ENCODE measurements at regions not wholly inside any gene's neighbourhood (a gene's known extent, or its start where the extent isn't known, plus 50 kb on each side); places are given as distances from the start of the nearest gene placed in this dataset.
A peak's percentile ranks its signal among the peaks of the same experiment; 100 is the strongest.

GRCh38 chr6:80543151-80543550, 436.7 kb downstream of the BCKDHB start:
- ATAC-seq: no peak
- DNase-seq (ENCODE audit: low read depth, low spot score): no peak
- H2AFZ ChIP-seq (ENCODE audit: low read depth, low read length, poor library complexity, severe bottlenecking): no peak overlapping the region
- H3K4me2 ChIP-seq (ENCODE audit: low read length): no peak overlapping the region
- H3K79me2 ChIP-seq (ENCODE audit: insufficient read depth, low read length): no peaks in the 10 kb centered on the region
- peaks cover 12 to 33% of the 10 kb centered on the region in 2 experiments for H3K4me1 ChIP-seq (ENCODE audit: control insufficient read depth in 1 of 2, insufficient read depth in 2 of 2, low read length in 2 of 2)
- H3K9ac ChIP-seq (ENCODE audit: low read length): no peak overlapping the region
- intact Hi-C loops (cut with micrococcal nuclease): no loop called here
- RAD21 ChIA-PET (ENCODE audit: low non-redundant PET in 1 of 2, low total read pairs in 2 of 2, uncharacterized antibody in 2 of 2, unreplicated experiment in 2 of 2): no interaction called here
- no peaks in the 10 kb centered on the region for H3K27me3 ChIP-seq (ENCODE audit: insufficient read depth, low read length)
- H3K4me3 ChIP-seq (replicated peaks in 1 of 2; ENCODE audit: low read depth in 1 of 2, low read length in 2 of 2): no peak overlapping the region
- POLR2A ChIA-PET: no interaction called here
- no TSS peak for BruUV-seq (replicated peaks)
- no peaks in the 10 kb centered on the region for H4K20me1 ChIP-seq (ENCODE audit: insufficient read depth)
- CTCF ChIA-PET: no interaction called here
- H3K9me3 ChIP-seq (ENCODE audit: control insufficient read depth in 1 of 2, insufficient read depth in 1 of 2, low read depth in 1 of 2, low read length in 2 of 2): no peaks in the 10 kb centered on the region
- no peaks in the 10 kb centered on the region for H3K36me3 ChIP-seq (ENCODE audit: control insufficient read depth in 1 of 2, insufficient read depth in 2 of 2, low read length in 2 of 2)
- no peaks in the 10 kb centered on the region for H3K9me2 ChIP-seq (ENCODE audit: insufficient read depth)
- H3K27ac ChIP-seq (ENCODE audit: low read depth, low read length): no peak overlapping the region
- TF ChIP-seq EZH2 (IDR thresholded peaks at IDR 0.05) (no peak), FOSL1 (IDR thresholded peaks at IDR 0.05; ENCODE audit: low read depth) (no peak), TCF7L2 (IDR thresholded peaks at IDR 0.05; ENCODE audit: borderline replicate concordance, extremely low read depth, insufficient read depth, insufficient read length) (no peak)

- intact Hi-C loops (cut with micrococcal nuclease): no loop called here
- H3K4me3 ChIP-seq (replicated peaks in 1 of 2; ENCODE audit: low read depth in 1 of 2, low read length in 2 of 2): no peak overlapping the region
- no peaks in the 10 kb centered on the region for H3K9me3 ChIP-seq (ENCODE audit: control insufficient read depth in 1 of 2, insufficient read depth in 1 of 2, low read depth in 1 of 2, low read length in 2 of 2)
- TF ChIP-seq CEBPB (IDR thresholded peaks at IDR 0.05; ENCODE audit: low read depth): no peak
- no peak for TF ChIP-seq FOSL1 (IDR thresholded peaks at IDR 0.05; ENCODE audit: low read depth)
- TF ChIP-seq POLR2A (IDR thresholded peaks at IDR 0.05; ENCODE audit: borderline replicate concordance, extremely low read depth, insufficient read depth, insufficient read length): no peak
- no peak for TF ChIP-seq ZNF274 (IDR thresholded peaks at IDR 0.05; ENCODE audit: low read depth, low read length)
- TF ChIP-seq RAD21 (IDR thresholded peaks at IDR 0.05; ENCODE audit: low read depth): no peak
- TF ChIP-seq CTCF (IDR thresholded peaks at IDR 0.05 in 2 of 3, conservative IDR thresholded peaks at IDR 0.05 in 1 of 3; ENCODE audit: borderline replicate concordance in 1 of 3, insufficient read depth in 1 of 3, low read depth in 2 of 3, low read length in 2 of 3): no peak
- TF ChIP-seq MAX (IDR thresholded peaks at IDR 0.05): no peak
- no peak for TF ChIP-seq JUND (IDR thresholded peaks at IDR 0.05)
- TF ChIP-seq SRF (IDR thresholded peaks at IDR 0.05; ENCODE audit: low read depth): no peak
- TF ChIP-seq REST (IDR thresholded peaks at IDR 0.05; ENCODE audit: low read depth): no peak
- TF ChIP-seq EZH2 (IDR thresholded peaks at IDR 0.05): no peak
- TF ChIP-seq SP1 (IDR thresholded peaks at IDR 0.05; ENCODE audit: low read depth): no peak
- TF ChIP-seq EZH2phosphoT487 (IDR thresholded peaks at IDR 0.05; ENCODE audit: borderline replicate concordance): no peak
- TF ChIP-seq ELF1 (IDR thresholded peaks at IDR 0.05; ENCODE audit: borderline replicate concordance, low read depth): no peak
- H3K9me2 ChIP-seq (ENCODE audit: insufficient read depth): no peaks in the 10 kb centered on the region
- no peaks in the 10 kb centered on the region for H4K20me1 ChIP-seq (ENCODE audit: insufficient read depth)
- H3K4me1 ChIP-seq (ENCODE audit: control insufficient read depth in 1 of 2, insufficient read depth in 2 of 2, low read length in 2 of 2): peaks cover 12 to 33% of the 10 kb centered on the region in 2 experiments
- ChIA-PET POLR2A (no interaction called here), RAD21 (ENCODE audit: low non-redundant PET in 1 of 2, low total read pairs in 2 of 2, uncharacterized antibody in 2 of 2, unreplicated experiment in 2 of 2) (no interaction called here), CTCF (no interaction called here)
- H2AFZ ChIP-seq (ENCODE audit: low read depth, low read length, poor library complexity, severe bottlenecking): peak overlapping the region; percentile 47
- H3K27me3 ChIP-seq (ENCODE audit: insufficient read depth, low read length): no peaks in the 10 kb centered on the region
- no peak overlapping the region for H3K27ac ChIP-seq (ENCODE audit: low read depth, low read length)
- no TSS peak for BruUV-seq (replicated peaks)
- no peak for ATAC-seq
- peak overlapping the region; percentile 57 for H3K4me2 ChIP-seq (ENCODE audit: low read length)
- no peak overlapping the region for H3K9ac ChIP-seq (ENCODE audit: low read length)
- H3K79me2 ChIP-seq (ENCODE audit: insufficient read depth, low read length): no peaks in the 10 kb centered on the region
- no peaks in the 10 kb centered on the region for H3K36me3 ChIP-seq (ENCODE audit: control insufficient read depth in 1 of 2, insufficient read depth in 2 of 2, low read length in 2 of 2)
- no peak for DNase-seq (ENCODE audit: low read depth, low spot score)
Measured at GRCh38 chr6:80541886-80542285, 435.4 kb downstream of the BCKDHB start.
